ENCODE measurements at regions not wholly inside any gene's neighbourhood (a gene's known extent, or its start where the extent isn't known, plus 50 kb on each side); places are given as distances from the start of the nearest gene placed in this dataset.

GRCh38 chr6:63440057-63440456 is 120.3 kb upstream of the LGSN start:
- POLR2A ChIA-PET = interaction anchor here (2.7 to 2.8 kb wide), 2 partner anchors 12 to 88 kb away, joined by 20 to 32 read pairs; no protein-coding TSS in a partner anchor
- WGBS (ENCODE audit: missing lambda C conversion rate) = 2% methylated on average over 7 of the region's 7 CpGs
- no peak for FAIRE-seq

GRCh38 chr6:63440594-63440993 is 120.8 kb upstream of the LGSN start:
- ATAC-seq (peak; percentile 68 to 72), FAIRE-seq (no peak), DNase-seq (ENCODE audit: low read depth in 1 of 2, low spot score in 1 of 2) (peak; percentile 44 to 57)
- Histone ChIP-seq H3K4me1 (peaks cover 16% of the 10 kb centered on the region; the same call in 2 of the 3 replicates), H3K4me3 (peak overlapping the region; percentile 71), H3K27ac (peak overlapping the region; percentile 78 to 97), H3K9me3 (no peaks in the 10 kb centered on the region), H3K4me2 (peak overlapping the region; percentile 88)
- 0% methylated on average over 12 of the region's 16 CpGs for WGBS (ENCODE audit: missing lambda C conversion rate)
- TF ChIP-seq HMGXB4 (CRISPR knock-in tag; IDR thresholded peaks at IDR 0.05; ENCODE audit: borderline replicate concordance) (no peak), RCOR1 (IDR thresholded peaks at IDR 0.05; ENCODE audit: low read depth, low read length) (no peak), REST (IDR thresholded peaks at IDR 0.05) (peak; percentile 32; the same call in 1 of the 2 replicates), MYC (IDR thresholded peaks at IDR 0.05; ENCODE audit: borderline replicate concordance, low read length) (no peak), ZC3H11A (IDR thresholded peaks at IDR 0.05) (no peak)
- POLR2A ChIA-PET = interaction anchor here (0.6 to 2.8 kb wide), 4 partner anchors 12 to 91 kb away, joined by 3 to 32 read pairs (median 12); no protein-coding TSS in a partner anchor
- CTCF ChIA-PET = interaction anchor here (0.8 to 2.1 kb wide), 7 partner anchors 30 to 158 kb away, joined by 3 to 8 read pairs (median 3); no protein-coding TSS in a partner anchor

More at GRCh38 chr6:63440057-63440456, 120.3 kb upstream of the LGSN start:
- peak overlapping the region; percentile 71 for H3K4me3 ChIP-seq
- H3K4me1 ChIP-seq = peaks cover 21% of the 10 kb centered on the region
- peak; percentile 63 to 74; a peak in 4 of 6 replicates for ATAC-seq
- peak; percentile 44 to 70 for DNase-seq (ENCODE audit: low read depth in 1 of 2, low spot score in 1 of 2)
- CTCF ChIA-PET = interaction anchor here (0.7 to 2.1 kb wide), 2 partner anchors 87 to 152 kb away, joined by 4 to 8 read pairs; no protein-coding TSS in a partner anchor
- no peaks in the 10 kb centered on the region for H3K9me3 ChIP-seq
- TF ChIP-seq NR3C1 (IDR thresholded peaks at IDR 0.05) (no peak), TP53 (CRISPR knock-in tag; IDR thresholded peaks at IDR 0.05) (no peak), ZC3H11A (IDR thresholded peaks at IDR 0.05) (no peak), POLR2A (IDR thresholded peaks at IDR 0.05; ENCODE audit: low read length) (peak; percentile 43)
- H3K4me2 ChIP-seq = peak overlapping the region; percentile 88
- peak overlapping the region; percentile 78 to 97 for H3K27ac ChIP-seq

- TF ChIP-seq RAD21 (conservative IDR thresholded peaks at IDR 0.05 in 1 of 2, IDR thresholded peaks at IDR 0.05 in 1 of 2) = peak; percentile 56 to 61
- TF ChIP-seq FOSL2 (IDR thresholded peaks at IDR 0.05) = no peak
- TF ChIP-seq FOSL2 (CRISPR knock-in tag; IDR thresholded peaks at IDR 0.05) = no peak
- peak; percentile 47 for TF ChIP-seq MAX (IDR thresholded peaks at IDR 0.05)
- TF ChIP-seq NR3C1 (IDR thresholded peaks at IDR 0.05) = no peak
- TF ChIP-seq SMC3 (IDR thresholded peaks at IDR 0.05) = peak; percentile 38; the same call in 1 of the 3 replicates
- peak; percentile 40 for TF ChIP-seq CTCF (IDR thresholded peaks at IDR 0.05)
- TF ChIP-seq MAFK (IDR thresholded peaks at IDR 0.05; ENCODE audit: partially characterized antibody) = peak; percentile 59
- peak; percentile 66 for TF ChIP-seq USF2 (IDR thresholded peaks at IDR 0.05)
- TF ChIP-seq HDAC2 (IDR thresholded peaks at IDR 0.05) = no peak
- CTCF ChIA-PET = interaction anchor here (0.8 to 2.1 kb wide), 18 partner anchors 31 to 322 kb away, joined by 3 to 8 read pairs (median 3); no protein-coding TSS in a partner anchor
- 1% methylated on average over 17 of the region's 18 CpGs for WGBS (ENCODE audit: missing lambda C conversion rate)
- no peaks in the 10 kb centered on the region for H3K9me3 ChIP-seq
- H3K27ac ChIP-seq = peak overlapping the region; percentile 78 to 97
- peaks cover 8% of the 10 kb centered on the region; the same call in 2 of the 3 replicates for H3K4me1 ChIP-seq
- ATAC-seq (peak; percentile 89 to 94), DNase-seq (ENCODE audit: low read depth in 1 of 2, low spot score in 1 of 2) (peak; percentile 62 to 86), FAIRE-seq (no peak)
- peak overlapping the region; percentile 71 for H3K4me3 ChIP-seq
- H3K4me2 ChIP-seq = peak overlapping the region; percentile 88
- POLR2A ChIA-PET = interaction anchor here (0.6 to 2.8 kb wide), 23 partner anchors 8 to 157 kb away, joined by 3 to 32 read pairs (median 5); no protein-coding TSS in a partner anchor
These were observed 121.6 kb upstream of the LGSN start for GRCh38 chr6:63441266-63441956.

All from A549 (cell line).